ENCODE measurements at regions not wholly inside any gene's neighbourhood (a gene's known extent, or its start where the extent isn't known, plus 50 kb on each side); places are given as distances from the start of the nearest gene placed in this dataset.

DNA sequence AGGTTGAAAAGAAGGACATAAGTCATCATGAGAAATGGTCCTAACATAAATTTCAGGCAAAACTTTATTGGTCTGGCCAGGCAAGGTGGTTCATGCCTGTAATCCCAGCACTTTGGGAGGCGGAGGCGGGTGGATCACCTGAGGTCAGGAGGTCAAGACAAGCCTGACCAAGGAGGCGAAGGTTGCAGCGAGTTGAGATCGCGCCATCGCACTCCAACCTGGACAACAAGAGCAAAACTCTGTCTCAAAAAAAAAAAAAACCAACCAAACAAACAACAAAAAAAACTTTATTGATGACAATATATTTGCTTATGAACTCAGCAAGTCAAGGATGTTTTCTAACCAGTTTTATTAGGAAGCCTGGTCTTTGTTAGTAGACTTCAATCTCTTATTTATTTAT lies 54.6 kb upstream of the ARHGAP21 start:
- H3K4me1 ChIP-seq (ENCODE audit: control insufficient read depth, insufficient read depth, low read length) = no peaks in the 10 kb centered on the region
- H3K9me3 ChIP-seq (ENCODE audit: control insufficient read depth, insufficient read depth, low read depth, low read length) = no peaks in the 10 kb centered on the region
- no peak overlapping the region for H3K27ac ChIP-seq (ENCODE audit: extremely low read depth, low read depth, low read length)
- no peaks in the 10 kb centered on the region for H3K36me3 ChIP-seq (ENCODE audit: control insufficient read depth in 2 of 2, insufficient read depth in 1 of 2, low read length in 2 of 2)
- ChIA-PET POLR2A (no interaction called here), CTCF (no interaction called here)
- no peak overlapping the region for H3K4me3 ChIP-seq (ENCODE audit: low read depth, low read length)
- TF ChIP-seq EGR2 (tag by site-specific recombination; IDR thresholded peaks at IDR 0.05; ENCODE audit: low read depth) = no peak
- TF ChIP-seq, protein P1, sequence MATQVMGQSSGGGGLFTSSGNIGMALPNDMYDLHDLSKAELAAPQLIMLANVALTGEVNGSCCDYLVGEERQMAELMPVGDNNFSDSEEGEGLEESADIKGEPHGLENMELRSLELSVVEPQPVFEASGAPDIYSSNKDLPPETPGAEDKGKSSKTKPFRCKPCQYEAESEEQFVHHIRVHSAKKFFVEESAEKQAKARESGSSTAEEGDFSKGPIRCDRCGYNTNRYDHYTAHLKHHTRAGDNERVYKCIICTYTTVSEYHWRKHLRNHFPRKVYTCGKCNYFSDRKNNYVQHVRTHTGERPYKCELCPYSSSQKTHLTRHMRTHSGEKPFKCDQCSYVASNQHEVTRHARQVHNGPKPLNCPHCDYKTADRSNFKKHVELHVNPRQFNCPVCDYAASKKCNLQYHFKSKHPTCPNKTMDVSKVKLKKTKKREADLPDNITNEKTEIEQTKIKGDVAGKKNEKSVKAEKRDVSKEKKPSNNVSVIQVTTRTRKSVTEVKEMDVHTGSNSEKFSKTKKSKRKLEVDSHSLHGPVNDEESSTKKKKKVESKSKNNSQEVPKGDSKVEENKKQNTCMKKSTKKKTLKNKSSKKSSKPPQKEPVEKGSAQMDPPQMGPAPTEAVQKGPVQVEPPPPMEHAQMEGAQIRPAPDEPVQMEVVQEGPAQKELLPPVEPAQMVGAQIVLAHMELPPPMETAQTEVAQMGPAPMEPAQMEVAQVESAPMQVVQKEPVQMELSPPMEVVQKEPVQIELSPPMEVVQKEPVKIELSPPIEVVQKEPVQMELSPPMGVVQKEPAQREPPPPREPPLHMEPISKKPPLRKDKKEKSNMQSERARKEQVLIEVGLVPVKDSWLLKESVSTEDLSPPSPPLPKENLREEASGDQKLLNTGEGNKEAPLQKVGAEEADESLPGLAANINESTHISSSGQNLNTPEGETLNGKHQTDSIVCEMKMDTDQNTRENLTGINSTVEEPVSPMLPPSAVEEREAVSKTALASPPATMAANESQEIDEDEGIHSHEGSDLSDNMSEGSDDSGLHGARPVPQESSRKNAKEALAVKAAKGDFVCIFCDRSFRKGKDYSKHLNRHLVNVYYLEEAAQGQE (tag by site-specific recombination; IDR thresholded peaks at IDR 0.05) = no peak
- no peak for TF ChIP-seq SETDB1 (IDR thresholded peaks at IDR 0.05; ENCODE audit: insufficient read length, low read length)
- TF ChIP-seq ZNF221 (tag by site-specific recombination; IDR thresholded peaks at IDR 0.05; ENCODE audit: borderline replicate concordance) = no peak
- TF ChIP-seq, protein P2, sequence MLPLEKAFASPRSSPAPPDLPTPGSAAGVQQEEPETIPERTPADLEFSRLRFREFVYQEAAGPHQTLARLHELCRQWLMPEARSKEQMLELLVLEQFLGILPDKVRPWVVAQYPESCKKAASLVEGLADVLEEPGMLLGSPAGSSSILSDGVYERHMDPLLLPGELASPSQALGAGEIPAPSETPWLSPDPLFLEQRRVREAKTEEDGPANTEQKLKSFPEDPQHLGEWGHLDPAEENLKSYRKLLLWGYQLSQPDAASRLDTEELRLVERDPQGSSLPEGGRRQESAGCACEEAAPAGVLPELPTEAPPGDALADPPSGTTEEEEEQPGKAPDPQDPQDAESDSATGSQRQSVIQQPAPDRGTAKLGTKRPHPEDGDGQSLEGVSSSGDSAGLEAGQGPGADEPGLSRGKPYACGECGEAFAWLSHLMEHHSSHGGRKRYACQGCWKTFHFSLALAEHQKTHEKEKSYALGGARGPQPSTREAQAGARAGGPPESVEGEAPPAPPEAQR (tag by site-specific recombination; IDR thresholded peaks at IDR 0.05) = no peak

DNA sequence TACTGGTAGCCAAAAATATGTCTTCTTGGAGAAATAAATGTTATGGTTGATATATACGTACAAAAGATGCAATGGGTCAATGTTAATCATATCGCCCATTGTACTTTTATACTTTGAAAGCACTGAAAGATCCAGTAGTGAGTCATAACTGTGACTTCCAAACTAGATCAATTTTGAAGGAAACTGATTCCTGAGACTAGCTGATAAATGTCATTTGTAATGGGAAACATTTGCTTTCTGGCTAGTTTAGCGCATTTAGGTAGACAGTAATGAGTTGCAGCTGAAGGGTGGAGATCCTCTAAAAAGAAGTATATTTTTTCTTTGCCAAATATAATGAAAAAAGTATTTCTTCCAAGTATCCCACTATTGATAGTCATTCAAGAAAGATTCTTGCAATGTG lies 53.5 kb upstream of the ARHGAP21 start:
- ChIA-PET CTCF (interaction anchor here (0.8 to 1.1 kb wide), 2 partner anchors 201 to 304 kb away, joined by 3 to 4 read pairs; no protein-coding TSS in a partner anchor), POLR2A (no interaction called here)
- Histone ChIP-seq H3K27ac (ENCODE audit: extremely low read depth, low read depth, low read length) (no peak overlapping the region), H3K36me3 (ENCODE audit: control insufficient read depth in 2 of 2, insufficient read depth in 1 of 2, low read length in 2 of 2) (no peaks in the 10 kb centered on the region), H3K4me1 (ENCODE audit: control insufficient read depth, insufficient read depth, low read length) (no peaks in the 10 kb centered on the region), H3K9me3 (ENCODE audit: control insufficient read depth, insufficient read depth, low read depth, low read length) (no peaks in the 10 kb centered on the region), H3K4me3 (ENCODE audit: low read depth, low read length) (no peak overlapping the region)
- TF ChIP-seq, protein P3, sequence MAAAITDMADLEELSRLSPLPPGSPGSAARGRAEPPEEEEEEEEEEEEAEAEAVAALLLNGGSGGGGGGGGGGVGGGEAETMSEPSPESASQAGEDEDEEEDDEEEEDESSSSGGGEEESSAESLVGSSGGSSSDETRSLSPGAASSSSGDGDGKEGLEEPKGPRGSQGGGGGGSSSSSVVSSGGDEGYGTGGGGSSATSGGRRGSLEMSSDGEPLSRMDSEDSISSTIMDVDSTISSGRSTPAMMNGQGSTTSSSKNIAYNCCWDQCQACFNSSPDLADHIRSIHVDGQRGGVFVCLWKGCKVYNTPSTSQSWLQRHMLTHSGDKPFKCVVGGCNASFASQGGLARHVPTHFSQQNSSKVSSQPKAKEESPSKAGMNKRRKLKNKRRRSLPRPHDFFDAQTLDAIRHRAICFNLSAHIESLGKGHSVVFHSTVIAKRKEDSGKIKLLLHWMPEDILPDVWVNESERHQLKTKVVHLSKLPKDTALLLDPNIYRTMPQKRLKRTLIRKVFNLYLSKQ (tag by site-specific recombination; IDR thresholded peaks at IDR 0.05; ENCODE audit: borderline replicate concordance) = no peak
- no peak for TF ChIP-seq KLF7 (tag by site-specific recombination; IDR thresholded peaks at IDR 0.05; ENCODE audit: borderline replicate concordance)
- TF ChIP-seq ZNF366 (tag by site-specific recombination; conservative IDR thresholded peaks at IDR 0.05) = no peak
- TF ChIP-seq, protein P4, sequence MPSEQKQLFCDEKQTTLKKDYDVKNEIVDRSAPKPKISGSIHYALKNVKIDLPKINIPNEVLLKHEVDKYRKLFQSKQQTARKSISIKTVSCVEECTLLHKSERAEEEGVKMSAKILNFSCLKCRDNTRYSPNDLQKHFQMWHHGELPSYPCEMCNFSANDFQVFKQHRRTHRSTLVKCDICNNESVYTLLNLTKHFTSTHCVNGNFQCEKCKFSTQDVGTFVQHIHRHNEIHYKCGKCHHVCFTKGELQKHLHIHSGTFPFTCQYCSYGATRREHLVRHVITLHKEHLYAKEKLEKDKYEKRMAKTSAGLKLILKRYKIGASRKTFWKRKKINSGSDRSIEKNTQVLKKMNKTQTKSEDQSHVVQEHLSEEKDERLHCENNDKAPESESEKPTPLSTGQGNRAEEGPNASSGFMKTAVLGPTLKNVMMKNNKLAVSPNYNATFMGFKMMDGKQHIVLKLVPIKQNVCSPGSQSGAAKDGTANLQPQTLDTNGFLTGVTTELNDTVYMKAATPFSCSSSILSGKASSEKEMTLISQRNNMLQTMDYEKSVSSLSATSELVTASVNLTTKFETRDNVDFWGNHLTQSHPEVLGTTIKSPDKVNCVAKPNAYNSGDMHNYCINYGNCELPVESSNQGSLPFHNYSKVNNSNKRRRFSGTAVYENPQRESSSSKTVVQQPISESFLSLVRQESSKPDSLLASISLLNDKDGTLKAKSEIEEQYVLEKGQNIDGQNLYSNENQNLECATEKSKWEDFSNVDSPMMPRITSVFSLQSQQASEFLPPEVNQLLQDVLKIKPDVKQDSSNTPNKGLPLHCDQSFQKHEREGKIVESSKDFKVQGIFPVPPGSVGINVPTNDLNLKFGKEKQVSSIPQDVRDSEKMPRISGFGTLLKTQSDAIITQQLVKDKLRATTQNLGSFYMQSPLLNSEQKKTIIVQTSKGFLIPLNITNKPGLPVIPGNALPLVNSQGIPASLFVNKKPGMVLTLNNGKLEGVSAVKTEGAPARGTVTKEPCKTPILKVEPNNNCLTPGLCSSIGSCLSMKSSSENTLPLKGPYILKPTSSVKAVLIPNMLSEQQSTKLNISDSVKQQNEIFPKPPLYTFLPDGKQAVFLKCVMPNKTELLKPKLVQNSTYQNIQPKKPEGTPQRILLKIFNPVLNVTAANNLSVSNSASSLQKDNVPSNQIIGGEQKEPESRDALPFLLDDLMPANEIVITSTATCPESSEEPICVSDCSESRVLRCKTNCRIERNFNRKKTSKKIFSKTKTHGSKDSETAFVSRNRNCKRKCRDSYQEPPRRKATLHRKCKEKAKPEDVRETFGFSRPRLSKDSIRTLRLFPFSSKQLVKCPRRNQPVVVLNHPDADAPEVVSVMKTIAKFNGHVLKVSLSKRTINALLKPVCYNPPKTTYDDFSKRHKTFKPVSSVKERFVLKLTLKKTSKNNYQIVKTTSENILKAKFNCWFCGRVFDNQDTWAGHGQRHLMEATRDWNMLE (tag by site-specific recombination; conservative IDR thresholded peaks at IDR 0.05; ENCODE audit: low read depth) = no peak
- TF ChIP-seq ZNF830 (tag by site-specific recombination; IDR thresholded peaks at IDR 0.05; ENCODE audit: low read depth) = no peak
- TF ChIP-seq ZNF610 (tag by site-specific recombination; IDR thresholded peaks at IDR 0.05; ENCODE audit: borderline replicate concordance) = no peak
- TF ChIP-seq, protein P5, sequence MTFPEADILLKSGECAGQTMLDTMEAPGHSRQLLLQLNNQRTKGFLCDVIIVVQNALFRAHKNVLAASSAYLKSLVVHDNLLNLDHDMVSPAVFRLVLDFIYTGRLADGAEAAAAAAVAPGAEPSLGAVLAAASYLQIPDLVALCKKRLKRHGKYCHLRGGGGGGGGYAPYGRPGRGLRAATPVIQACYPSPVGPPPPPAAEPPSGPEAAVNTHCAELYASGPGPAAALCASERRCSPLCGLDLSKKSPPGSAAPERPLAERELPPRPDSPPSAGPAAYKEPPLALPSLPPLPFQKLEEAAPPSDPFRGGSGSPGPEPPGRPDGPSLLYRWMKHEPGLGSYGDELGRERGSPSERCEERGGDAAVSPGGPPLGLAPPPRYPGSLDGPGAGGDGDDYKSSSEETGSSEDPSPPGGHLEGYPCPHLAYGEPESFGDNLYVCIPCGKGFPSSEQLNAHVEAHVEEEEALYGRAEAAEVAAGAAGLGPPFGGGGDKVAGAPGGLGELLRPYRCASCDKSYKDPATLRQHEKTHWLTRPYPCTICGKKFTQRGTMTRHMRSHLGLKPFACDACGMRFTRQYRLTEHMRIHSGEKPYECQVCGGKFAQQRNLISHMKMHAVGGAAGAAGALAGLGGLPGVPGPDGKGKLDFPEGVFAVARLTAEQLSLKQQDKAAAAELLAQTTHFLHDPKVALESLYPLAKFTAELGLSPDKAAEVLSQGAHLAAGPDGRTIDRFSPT (tag by site-specific recombination; IDR thresholded peaks at IDR 0.05) = no peak
- no peak for TF ChIP-seq TCF7L2 (IDR thresholded peaks at IDR 0.05; ENCODE audit: borderline replicate concordance, low read depth, low read length)
- TF ChIP-seq ZFP3 (tag by site-specific recombination; IDR thresholded peaks at IDR 0.05; ENCODE audit: low read depth) = no peak
- TF ChIP-seq PRDM1 (tag by site-specific recombination; IDR thresholded peaks at IDR 0.05) = no peak
- no peak for TF ChIP-seq ZNF555 (tag by site-specific recombination; conservative IDR thresholded peaks at IDR 0.05)
- TF ChIP-seq, protein P6, sequence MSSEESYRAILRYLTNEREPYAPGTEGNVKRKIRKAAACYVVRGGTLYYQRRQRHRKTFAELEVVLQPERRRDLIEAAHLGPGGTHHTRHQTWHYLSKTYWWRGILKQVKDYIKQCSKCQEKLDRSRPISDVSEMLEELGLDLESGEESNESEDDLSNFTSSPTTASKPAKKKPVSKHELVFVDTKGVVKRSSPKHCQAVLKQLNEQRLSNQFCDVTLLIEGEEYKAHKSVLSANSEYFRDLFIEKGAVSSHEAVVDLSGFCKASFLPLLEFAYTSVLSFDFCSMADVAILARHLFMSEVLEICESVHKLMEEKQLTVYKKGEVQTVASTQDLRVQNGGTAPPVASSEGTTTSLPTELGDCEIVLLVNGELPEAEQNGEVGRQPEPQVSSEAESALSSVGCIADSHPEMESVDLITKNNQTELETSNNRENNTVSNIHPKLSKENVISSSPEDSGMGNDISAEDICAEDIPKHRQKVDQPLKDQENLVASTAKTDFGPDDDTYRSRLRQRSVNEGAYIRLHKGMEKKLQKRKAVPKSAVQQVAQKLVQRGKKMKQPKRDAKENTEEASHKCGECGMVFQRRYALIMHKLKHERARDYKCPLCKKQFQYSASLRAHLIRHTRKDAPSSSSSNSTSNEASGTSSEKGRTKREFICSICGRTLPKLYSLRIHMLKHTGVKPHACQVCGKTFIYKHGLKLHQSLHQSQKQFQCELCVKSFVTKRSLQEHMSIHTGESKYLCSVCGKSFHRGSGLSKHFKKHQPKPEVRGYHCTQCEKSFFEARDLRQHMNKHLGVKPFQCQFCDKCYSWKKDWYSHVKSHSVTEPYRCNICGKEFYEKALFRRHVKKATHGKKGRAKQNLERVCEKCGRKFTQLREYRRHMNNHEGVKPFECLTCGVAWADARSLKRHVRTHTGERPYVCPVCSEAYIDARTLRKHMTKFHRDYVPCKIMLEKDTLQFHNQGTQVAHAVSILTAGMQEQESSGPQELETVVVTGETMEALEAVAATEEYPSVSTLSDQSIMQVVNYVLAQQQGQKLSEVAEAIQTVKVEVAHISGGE (tag by site-specific recombination; conservative IDR thresholded peaks at IDR 0.05; ENCODE audit: low read depth) = no peak

All from HEK293 (cell line).